Esophagus mucosa (tissue), 1 donor: ENCODE measurements at regions not wholly inside any gene's neighbourhood (a gene's known extent, or its start where the extent isn't known, plus 50 kb on each side); places are given as distances from the start of the nearest gene placed in this dataset.
A peak's percentile ranks its signal among the peaks of the same experiment; 100 is the strongest.

ENCODE experiments used
- ATAC-seq: fragments of 200-7000 bp; cut with Tn5 transposase; one replicate; pipeline ENCODE4 v1.9.1; 2020
- donor health status: DM: yes; HTN: yes; CAD: no.

- ATAC-seq, result peak; percentile 64
Measured at GRCh38 chr2:9738535-9739496, 104.5 kb upstream of the TAF1B start.

DNA sequence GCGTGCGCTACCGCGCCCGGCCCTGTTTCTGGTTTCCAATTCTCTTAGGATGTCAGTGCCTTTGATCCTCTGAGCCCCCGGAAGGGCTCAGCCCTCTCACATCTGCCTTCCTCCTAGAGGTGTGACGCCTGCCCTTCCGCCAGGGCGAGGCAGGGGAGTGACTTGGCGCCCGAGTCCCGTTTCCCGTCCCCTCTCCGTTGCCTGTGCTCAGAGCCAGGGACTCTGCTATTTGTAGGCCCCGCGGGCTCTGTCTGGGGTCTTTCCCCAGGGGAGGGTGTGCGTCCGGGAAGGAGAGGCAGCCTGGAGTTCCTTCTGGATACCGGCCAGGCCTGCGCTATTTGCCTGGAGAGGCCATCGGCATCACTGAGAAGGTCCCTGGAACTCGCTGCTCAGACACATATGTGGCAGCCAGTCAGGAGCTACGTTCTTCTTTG lies 103.7 kb upstream of the TAF1B start:
- ATAC-seq, result peak; percentile 81

DNA sequence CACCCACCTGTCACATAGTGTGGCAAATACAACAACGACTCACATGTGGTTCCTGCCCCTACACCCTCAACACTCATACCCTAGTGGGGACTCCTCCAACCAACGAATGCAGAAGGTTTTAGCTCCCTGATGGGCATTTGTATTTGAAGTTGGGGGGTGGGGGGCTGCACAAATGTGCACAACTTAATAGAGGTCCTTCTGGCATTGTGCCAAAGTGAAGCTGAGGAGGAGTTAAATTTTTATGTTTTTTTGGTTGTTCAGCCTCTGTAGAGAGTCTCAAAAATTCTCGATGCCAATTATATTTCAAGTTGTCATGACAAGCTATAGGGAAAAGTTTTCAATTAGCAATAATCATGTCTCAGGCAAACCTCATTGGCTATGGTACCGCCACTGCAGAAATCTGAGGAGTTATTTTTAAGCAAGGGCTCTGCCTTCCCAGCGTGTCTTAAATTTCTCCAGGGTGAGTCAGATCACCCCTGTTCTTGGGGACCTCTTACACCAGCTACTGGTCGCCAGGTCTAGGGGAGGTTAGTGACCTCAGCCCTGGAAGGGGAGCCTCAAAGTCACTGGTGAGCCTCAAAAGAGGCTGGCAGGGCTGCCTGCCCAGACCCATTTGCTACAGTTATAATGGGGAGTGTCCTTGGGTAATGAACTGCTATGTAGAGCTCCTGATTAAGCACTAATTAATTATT lies 102.7 kb upstream of the TAF1B start:
- ATAC-seq, result no peak

GRCh38 chr2:9741110-9741509 lies 102.2 kb upstream of the TAF1B start:
- ATAC-seq, result no peak

DNA sequence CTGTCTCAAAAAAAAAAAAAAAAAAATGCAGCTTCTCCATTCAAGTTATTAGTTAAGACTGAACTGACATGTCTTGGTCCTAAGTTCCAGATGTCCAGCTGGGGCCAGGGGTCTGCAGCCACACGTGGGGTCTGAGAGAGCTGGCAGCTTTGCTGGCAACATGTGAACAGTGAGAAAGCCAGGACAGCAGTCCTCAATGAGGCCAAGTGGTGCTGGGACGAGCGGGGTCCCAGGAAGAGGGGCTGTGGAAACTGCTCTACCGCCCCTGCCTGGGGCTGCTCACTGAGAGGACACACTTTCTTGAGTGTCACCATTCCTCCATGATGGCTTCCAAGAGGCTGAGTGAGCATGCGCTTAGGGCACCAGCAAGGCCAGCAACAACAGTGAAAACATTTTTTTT lies 100.7 kb upstream of the TAF1B start:
- ATAC-seq, result no peak

GRCh38 chr2:9744256-9745004 lies 98.8 kb upstream of the TAF1B start:
- no peak for ATAC-seq

DNA sequence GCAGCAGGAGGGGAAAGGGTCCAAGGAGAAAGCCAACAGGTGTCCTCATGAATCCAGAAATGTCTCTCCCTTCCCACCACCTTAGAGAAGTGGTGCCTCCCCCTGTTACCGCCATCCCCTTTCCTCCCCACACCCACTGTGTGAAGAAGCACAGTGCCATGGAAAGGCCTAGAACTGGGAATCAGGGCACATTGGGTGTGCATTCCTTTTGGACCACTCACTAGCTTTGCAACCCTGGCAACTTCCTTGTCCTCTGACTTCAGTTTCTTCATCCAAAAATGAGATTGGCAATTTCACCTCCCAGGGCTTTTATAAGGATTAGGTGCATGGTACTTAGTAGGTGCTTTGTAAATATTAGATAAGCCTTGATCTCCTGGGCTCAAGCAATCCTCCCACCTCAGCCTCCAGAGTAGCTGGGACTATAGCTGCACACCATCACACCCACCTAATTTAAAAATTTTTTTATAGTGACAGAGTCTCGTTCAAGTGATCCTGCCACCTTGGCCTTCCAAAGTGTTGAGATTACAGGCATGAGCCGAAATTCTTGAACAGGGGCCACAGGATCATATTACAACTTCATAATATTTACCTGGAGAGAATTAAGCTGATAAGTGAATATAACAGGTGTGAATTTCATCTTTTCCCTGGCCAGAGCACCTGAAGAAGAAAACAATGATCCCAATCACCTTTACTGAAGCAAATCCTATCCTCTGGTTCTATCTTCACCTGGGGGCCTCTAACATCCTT lies 97.9 kb upstream of the TAF1B start:
- no peak for ATAC-seq

DNA sequence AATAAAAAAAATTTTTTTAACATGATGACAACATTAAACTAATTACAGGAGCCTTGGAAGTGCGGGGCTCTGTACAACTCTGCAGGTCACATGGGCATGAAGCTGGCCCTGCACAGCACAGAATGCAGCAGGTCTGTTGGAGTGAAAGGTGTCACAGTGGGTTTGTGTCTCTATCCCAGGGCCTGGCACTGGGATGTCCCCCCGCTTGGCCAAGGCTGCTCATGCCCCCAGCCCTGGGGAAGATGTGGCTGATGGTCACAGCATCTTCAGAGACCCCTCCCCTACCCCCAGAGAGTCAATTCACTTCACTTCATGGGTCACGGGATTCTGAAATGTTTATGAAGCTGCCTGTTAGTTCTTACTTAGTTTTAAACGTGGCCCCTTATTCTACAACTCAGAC lies 95.9 kb upstream of the TAF1B start:
- ATAC-seq, result no peak

GRCh38 chr2:9748577-9748976 lies 94.7 kb upstream of the TAF1B start:
- ATAC-seq, result peak; percentile 39

DNA sequence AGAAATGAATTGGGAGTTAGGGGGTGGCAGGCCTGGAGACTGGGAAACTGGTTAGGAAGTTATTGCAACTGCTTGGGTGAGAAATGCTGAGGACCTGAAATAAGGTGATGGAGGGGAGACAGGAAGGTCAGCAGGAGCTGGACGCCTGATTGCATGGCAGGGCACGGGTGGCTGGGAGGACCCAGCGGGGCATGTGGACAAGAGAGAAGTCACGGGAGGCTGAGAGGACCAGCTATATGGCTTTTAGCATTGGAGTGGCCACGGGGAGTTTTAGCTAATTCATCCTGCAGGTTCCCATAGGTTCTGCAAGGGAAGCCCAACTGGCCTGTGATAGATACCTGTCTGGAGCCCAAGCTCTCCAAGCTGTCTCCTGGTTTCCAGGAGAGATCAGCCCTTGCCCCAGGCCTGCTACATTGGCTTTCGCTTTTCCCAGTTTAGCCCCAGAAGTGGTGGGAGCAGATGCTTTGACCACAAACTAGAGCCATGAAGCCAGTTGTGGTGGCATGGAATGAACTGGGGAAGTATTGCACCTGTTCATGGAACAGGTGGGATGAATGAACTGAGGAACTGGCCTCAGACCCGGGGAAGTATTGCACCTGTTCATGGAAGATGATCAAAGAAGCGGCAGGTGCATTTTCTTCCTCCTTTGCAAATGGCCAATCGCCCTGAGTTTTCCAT lies 93.6 kb upstream of the TAF1B start:
- ATAC-seq, result no peak

GRCh38 chr2:9750224-9751215 lies 92.8 kb upstream of the TAF1B start:
- no peak for ATAC-seq

- no peak for ATAC-seq
Measured at GRCh38 chr2:9751831-9752230, 91.4 kb upstream of the TAF1B start.

- ATAC-seq, result peak; percentile 86
Measured at GRCh38 chr2:9752441-9753275, 90.6 kb upstream of the TAF1B start.

DNA sequence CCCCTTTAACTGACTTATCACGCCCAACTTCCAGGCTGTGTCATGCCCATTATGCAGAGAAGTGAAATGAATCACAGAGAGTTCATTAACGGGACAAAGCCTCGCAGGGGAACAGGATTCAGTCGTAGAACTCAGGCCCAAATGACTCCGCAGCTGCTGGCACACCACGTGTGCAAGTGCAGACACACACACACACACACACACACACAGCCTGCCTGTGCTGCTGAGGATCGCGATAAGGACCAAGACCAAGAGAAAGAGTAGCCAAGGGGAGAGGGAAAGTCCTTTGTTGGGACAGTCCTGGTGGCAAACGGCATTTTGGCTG lies 90.0 kb upstream of the TAF1B start:
- ATAC-seq, result peak; percentile 81

- peak; percentile 67 for ATAC-seq
Measured at GRCh38 chr2:9753665-9754531, 89.4 kb upstream of the TAF1B start.

DNA sequence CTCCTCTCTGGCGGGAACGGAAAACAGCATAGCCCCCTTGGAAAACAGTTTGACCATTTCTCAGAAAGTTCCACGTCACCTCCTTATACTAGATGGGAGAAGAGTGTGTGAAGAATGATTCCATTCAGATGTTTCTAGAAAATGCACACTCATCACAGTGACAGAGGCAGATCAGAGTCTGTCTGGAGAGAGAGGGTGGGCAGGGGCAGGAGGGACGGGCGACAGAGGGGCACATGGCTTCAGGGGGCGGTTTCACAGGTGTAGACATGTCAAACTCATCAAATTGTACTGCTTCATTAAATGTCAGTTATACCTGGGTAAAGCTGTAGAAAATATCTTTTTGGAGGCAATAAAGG lies 88.8 kb upstream of the TAF1B start:
- no peak for ATAC-seq

- ATAC-seq, result no peak
Measured at GRCh38 chr2:9755008-9755407, 88.3 kb upstream of the TAF1B start.

- no peak for ATAC-seq
Measured at GRCh38 chr2:9755638-9756037, 87.6 kb upstream of the TAF1B start.
